ENCODE measurements at regions not wholly inside any gene's neighbourhood (a gene's known extent, or its start where the extent isn't known, plus 50 kb on each side); places are given as distances from the start of the nearest gene placed in this dataset.
"Not testable (repeated sequence)": the region's sequence is repeated elsewhere in the genome, so short reads cannot be mapped to it uniquely, and the experiment has no call there.

DNA sequence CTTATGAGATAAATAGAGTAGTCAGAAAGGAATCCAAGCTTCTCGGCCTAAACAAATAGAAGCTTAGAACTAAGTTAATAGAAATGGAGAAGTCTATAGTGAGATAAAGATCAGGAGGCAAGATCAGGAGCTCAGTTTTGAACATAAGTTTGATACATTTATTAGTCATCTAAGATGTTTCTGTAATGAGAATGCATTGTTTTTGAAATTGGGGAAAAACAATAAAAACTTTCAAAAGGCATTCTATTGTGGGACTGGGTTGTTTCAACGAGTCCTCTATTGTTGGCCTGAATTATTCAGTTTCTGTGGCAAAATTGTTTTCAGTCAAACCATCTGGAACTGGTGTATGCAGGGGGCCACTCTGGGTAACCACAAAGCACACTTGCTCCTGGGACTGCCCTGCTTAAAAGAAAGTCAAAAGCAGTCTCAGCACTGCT, 181.0 kb upstream of the CLINT1 start:
- Mint-ChIP-seq H3K9me3 (peaks cover 2 to 3% of the 10 kb centered on the region in 2 donors), H3K36me3 (ENCODE audit: insufficient read depth) (peaks cover 5% of the 10 kb centered on the region), H3K4me3 (no peak overlapping the region), H3K4me1 (ENCODE audit: low read depth in 2 of 2) (no peaks in the 10 kb centered on the region), H3K27ac (no peak overlapping the region), H3K27me3 (peaks cover 11 to 22% of the 10 kb centered on the region in 2 donors)
- no peak for DNase-seq
- ATAC-seq (replicated peaks): no peak

DNA sequence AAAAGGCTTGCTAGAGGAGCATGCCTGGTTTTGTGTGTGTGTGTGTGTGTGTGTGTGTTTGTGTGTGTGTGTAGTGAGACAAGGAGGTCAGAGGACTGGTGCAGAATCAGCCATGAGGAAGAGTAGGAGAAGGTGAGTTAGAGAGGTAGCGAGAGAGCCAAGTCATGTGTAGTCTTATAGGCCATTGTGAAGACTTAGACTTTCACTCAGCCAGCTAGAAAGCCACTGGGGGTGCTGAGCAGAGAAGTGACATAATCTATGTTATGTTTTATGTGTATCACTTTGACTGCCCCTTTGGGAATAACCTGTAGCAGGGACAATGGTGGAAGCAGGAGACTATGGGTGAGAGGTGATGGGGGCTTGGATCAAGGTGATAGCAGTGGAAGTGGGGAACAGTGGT, 180.5 kb upstream of the CLINT1 start:
- no peak for ATAC-seq (replicated peaks)
- no peaks in the 10 kb centered on the region for H3K4me1 Mint-ChIP-seq (ENCODE audit: low read depth in 2 of 2)
- H3K9me3 Mint-ChIP-seq: peaks cover 7 to 8% of the 10 kb centered on the region in 2 donors
- no peak overlapping the region for H3K4me3 Mint-ChIP-seq
- peaks cover 5% of the 10 kb centered on the region for H3K36me3 Mint-ChIP-seq (ENCODE audit: insufficient read depth)
- no peak overlapping the region for H3K27ac Mint-ChIP-seq
- DNase-seq: no peak
- peaks cover 15 to 27% of the 10 kb centered on the region in 2 donors for H3K27me3 Mint-ChIP-seq

DNA sequence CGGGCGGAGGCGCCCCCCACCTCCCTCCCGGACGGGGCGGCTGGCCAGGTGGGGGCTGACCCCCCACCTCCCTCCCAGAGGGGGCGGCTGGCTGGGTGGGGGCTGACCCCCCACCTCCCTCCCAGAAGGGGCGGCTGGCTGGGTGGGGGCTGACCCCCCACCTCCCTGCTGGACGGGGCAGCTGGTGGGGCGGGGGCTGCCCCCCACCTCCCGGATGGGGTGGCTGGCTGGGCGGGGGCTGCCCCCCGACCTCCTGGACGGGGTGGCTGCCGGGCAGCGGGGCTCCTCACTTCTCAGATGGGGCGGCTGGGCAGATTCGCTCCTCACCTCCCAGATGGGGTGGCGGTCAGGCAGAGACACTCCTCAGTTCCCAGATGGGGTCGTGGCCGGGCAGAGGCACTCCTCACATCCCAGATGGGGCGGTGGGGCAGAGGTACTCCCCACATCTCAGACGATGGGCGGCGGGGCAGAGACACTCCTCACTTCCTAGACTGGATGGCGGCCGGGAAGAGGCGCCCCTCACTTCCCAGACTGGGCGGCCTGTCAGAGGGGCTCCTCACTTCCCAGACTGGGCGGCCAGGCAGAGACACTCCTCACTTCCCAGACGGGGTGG, 178.1 kb upstream of the CLINT1 start:
- ATAC-seq (replicated peaks); H3K4me1 Mint-ChIP-seq (ENCODE audit: low read depth in 2 of 2); H3K36me3 Mint-ChIP-seq (ENCODE audit: insufficient read depth); DNase-seq; H3K4me3 Mint-ChIP-seq; H3K27ac Mint-ChIP-seq: not testable (repeated sequence)
- Mint-ChIP-seq H3K27me3 (peaks cover 30 to 51% of the 10 kb centered on the region in 2 donors), H3K9me3 (peaks cover 10% of the 10 kb centered on the region in 2 donors)

DNA sequence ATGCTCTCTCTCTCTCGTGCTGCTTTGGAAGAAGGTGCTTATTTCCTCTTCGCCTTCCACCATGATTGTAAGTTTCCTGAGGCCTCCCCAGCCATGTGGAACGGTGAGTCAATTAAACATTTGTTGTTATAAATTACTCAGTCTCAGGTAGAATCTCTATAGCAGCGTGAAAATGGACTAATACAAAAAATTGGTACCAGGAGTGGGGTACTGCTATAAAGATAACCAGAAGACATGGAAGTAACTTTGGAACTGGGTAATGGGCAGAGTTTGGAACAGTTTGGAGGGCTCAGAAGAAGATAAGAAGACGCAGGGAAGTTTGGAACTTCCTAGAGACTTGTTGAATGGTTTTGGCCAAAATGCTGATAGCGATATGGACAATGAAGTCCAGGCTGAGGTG, 175.6 kb upstream of the CLINT1 start:
- not testable (repeated sequence) for H3K4me1 Mint-ChIP-seq (ENCODE audit: low read depth in 2 of 2); H3K36me3 Mint-ChIP-seq (ENCODE audit: insufficient read depth); DNase-seq; ATAC-seq (replicated peaks); H3K27ac Mint-ChIP-seq; H3K4me3 Mint-ChIP-seq
- peaks cover 42 to 51% of the 10 kb centered on the region in 2 donors for H3K27me3 Mint-ChIP-seq
- peaks cover 10% of the 10 kb centered on the region in 2 donors for H3K9me3 Mint-ChIP-seq

DNA sequence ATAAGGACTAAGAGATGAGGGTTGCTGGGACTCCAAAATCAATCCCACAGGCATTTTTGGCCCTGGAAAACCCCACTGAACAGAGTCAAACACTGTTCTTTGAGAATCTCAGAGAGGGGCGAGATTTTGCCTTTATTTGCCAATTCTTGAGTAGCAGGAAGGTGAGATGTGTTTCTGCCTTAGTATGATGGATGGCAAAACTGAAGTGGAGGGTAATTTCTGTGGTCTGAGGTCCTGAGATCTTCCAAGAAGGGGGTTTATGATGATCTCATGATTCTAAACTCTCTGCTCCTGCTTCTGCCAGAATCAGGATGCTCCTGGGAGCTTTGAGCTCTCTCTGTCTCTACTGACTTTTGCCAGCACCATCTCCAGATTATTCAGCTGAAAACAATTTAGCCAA, 174.8 kb upstream of the CLINT1 start:
- no peak overlapping the region for H3K27ac Mint-ChIP-seq
- H3K27me3 Mint-ChIP-seq: peaks cover 35 to 60% of the 10 kb centered on the region in 2 donors
- no peaks in the 10 kb centered on the region for H3K4me1 Mint-ChIP-seq (ENCODE audit: low read depth in 2 of 2)
- H3K36me3 Mint-ChIP-seq (ENCODE audit: insufficient read depth): peaks cover 5% of the 10 kb centered on the region
- no peak overlapping the region for H3K4me3 Mint-ChIP-seq
- DNase-seq (no peak), ATAC-seq (replicated peaks) (no peak)
- peaks cover 10% of the 10 kb centered on the region in 2 donors for H3K9me3 Mint-ChIP-seq

DNA sequence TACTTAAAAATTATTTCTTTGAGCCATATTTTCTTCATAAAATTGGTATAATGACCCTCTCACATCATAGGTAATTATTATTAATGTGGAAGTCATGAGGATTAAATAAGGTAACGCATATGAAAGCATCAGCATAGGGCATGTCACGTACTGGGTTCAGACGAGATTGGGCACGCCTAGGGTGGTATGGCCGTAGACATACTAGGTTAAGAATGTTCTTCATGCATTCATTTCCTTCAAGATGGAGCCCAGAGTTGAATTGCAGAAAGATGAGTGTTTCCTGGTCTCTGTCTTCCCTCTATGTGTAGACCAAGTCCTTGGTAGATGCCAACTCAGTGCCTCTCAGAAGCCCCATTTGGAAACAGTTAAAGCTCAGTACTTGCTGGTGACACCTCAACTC, 174.1 kb upstream of the CLINT1 start:
- DNase-seq: no peak
- Mint-ChIP-seq H3K4me1 (ENCODE audit: low read depth in 2 of 2) (no peaks in the 10 kb centered on the region), H3K36me3 (ENCODE audit: insufficient read depth) (peaks cover 5% of the 10 kb centered on the region), H3K27ac (no peak overlapping the region), H3K27me3 (peaks cover 35 to 62% of the 10 kb centered on the region in 2 donors), H3K9me3 (peaks cover 10% of the 10 kb centered on the region in 2 donors), H3K4me3 (no peak overlapping the region)
- ATAC-seq (replicated peaks): no peak

DNA sequence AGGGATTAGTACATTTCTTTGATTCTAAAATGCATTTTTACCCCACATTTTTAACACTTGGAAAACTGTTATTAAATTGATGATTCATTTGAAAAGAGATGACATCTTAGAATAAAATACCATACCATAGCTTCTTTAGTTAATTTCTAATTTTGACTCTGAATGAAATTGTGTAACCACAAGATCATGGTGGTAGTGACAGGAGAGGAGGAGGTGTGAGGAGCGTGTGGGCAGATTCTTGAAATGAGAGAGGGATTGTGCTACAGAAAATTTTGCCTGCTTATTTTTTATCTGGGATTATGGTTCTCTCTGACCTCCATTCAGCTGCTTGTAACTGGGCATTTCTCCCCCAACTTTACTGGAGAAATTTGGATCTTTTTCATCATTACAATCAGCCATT, 173.3 kb upstream of the CLINT1 start:
- ATAC-seq (replicated peaks): no peak
- no peak for DNase-seq
- Mint-ChIP-seq H3K9me3 (peaks cover 10% of the 10 kb centered on the region in 2 donors), H3K27me3 (peaks cover 35 to 63% of the 10 kb centered on the region in 2 donors), H3K27ac (no peak overlapping the region), H3K4me3 (no peak overlapping the region), H3K36me3 (ENCODE audit: insufficient read depth) (peaks cover 5% of the 10 kb centered on the region), H3K4me1 (ENCODE audit: low read depth in 2 of 2) (no peaks in the 10 kb centered on the region)

DNA sequence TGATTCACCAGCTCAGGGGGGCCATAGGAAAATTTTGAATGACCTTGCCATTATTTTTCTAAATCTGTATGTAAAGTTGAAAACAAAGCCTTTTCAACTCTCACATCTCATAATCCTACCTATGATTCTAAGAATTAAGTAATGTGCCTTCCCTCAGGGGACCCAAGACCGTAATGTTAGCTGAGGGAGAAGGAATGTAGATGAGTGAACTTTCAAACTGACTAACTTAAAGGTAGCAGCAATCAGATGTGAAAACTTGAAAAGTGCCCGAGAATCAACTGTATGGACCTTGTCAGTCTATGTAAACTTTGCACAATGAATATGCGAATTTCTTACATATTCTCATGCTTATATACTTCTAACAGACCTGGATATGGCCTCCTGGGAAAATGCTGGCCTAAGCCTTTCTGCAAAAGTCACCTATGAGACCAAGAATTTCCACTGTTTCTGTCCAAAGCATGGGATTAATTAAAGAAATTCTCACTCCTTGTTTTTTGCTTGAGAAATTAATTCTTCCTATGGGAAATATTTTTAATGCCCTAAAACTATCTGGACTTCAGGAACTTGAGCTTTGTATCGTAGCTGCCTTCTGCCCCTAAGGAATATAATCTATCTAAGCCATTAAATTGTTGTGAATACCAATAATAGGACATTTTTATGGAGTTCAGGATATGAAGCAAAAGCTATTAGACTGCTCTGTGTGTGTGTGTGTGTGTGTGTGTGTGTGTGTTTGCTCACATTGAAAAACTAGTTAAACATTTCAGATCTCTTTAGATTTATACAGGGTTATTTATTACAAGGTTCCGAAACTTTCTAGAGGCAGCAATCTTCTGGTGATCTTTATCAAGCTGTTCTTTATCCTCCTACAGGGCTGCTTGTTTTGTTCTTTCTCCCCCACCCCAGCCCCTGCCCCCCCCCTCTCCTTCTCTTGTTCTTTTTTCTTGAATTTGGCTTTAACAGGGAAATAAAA, 169.1 kb upstream of the CLINT1 start:
- DNase-seq (no peak), ATAC-seq (replicated peaks) (no peak)
- Mint-ChIP-seq H3K9me3 (peaks cover 0 to 1% of the 10 kb centered on the region in 2 donors), H3K4me1 (ENCODE audit: low read depth in 2 of 2) (no peaks in the 10 kb centered on the region), H3K4me3 (no peak overlapping the region), H3K27ac (no peak overlapping the region), H3K27me3 (peaks cover 25 to 69% of the 10 kb centered on the region in 2 donors), H3K36me3 (ENCODE audit: insufficient read depth) (no peaks in the 10 kb centered on the region)

DNA sequence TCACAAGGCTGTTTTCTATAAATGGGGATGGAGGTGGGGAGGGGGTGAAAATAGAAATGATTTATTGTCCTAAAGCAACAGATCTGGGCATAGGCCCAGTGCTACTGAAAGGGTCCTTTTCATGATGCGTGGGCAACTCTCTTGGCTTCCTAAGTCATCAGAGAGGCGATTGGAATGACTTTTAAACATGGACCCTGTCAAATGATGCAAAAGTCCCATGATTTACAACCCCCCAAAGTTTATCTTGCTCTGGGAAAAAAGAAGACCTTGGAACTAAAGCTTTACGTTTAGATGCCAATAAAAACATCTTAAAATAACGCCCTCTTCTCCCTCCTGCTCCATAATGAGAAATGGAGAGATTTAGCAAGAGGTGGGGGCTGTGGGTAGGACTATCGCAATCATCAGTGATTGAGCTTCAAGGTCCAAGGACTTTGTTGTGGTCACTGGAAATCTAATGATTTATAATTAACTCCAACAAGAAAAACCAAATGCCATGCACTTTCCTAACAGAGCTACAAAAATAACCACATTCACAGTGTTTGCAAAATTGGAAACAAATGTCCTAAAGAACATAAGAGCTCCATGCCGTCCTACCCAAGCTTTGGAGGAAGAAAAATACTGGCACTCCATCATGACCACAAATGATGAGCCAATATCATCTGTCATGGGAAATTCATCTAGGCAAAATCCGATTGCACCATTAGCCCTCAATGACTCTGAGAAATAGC, 167.5 kb upstream of the CLINT1 start:
- Mint-ChIP-seq H3K27me3 (peaks cover 27 to 64% of the 10 kb centered on the region in 2 donors), H3K36me3 (ENCODE audit: insufficient read depth) (no peaks in the 10 kb centered on the region), H3K9me3 (no peaks in the 10 kb centered on the region), H3K4me1 (ENCODE audit: low read depth in 2 of 2) (no peaks in the 10 kb centered on the region), H3K27ac (no peak overlapping the region), H3K4me3 (no peak overlapping the region)
- ATAC-seq (replicated peaks) (no peak), DNase-seq (no peak)

DNA sequence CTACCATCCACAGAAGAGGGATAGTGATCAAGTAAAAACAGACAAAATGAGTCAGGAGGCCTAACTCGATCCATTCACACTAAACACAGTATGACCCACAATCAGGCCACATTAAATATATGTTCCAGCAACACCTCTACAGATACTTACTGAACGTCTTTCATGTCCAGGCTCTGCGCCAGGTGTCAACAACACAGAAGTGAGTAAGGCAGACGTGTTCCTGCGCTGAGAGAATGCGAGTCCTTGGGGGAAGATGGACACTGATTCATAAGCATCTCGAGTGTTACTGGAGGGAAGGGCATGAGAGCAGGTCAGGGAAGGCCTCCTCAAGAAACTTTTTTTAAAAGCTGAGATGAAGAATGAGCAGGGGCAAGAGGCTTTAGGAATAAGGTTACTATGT, 164.3 kb upstream of the CLINT1 start:
- Mint-ChIP-seq H3K36me3 (ENCODE audit: insufficient read depth) (no peaks in the 10 kb centered on the region), H3K27ac (no peak overlapping the region), H3K4me1 (ENCODE audit: low read depth in 2 of 2) (no peaks in the 10 kb centered on the region), H3K4me3 (no peak overlapping the region), H3K9me3 (no peaks in the 10 kb centered on the region), H3K27me3 (peaks cover 26 to 57% of the 10 kb centered on the region in 2 donors)
- DNase-seq: no peak
- ATAC-seq (replicated peaks): no peak

DNA sequence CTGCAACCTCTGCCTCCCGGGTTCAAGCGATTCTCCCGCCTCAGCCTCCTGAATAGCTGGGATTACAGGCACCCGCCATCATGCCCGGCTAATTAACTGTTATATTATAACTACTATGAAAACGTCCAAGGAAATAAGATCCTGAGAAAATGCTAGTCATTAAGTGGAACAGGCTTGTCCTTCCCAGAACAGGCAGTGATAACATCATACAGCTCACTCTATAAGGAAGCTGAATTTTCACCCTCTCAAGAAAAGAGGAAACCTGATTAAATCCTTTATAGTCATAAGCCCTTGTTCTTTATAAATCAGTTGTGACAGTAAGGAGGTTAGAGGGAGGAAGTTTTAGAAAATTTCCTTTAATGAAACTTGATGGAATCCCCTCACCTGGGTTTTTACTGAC, 163.9 kb upstream of the CLINT1 start:
- Mint-ChIP-seq H3K36me3 (ENCODE audit: insufficient read depth) (no peaks in the 10 kb centered on the region), H3K9me3 (no peaks in the 10 kb centered on the region), H3K27ac (no peak overlapping the region), H3K4me1 (ENCODE audit: low read depth in 2 of 2) (no peaks in the 10 kb centered on the region), H3K27me3 (peaks cover 26 to 61% of the 10 kb centered on the region in 2 donors), H3K4me3 (no peak overlapping the region)
- DNase-seq (no peak), ATAC-seq (replicated peaks) (no peak)

DNA sequence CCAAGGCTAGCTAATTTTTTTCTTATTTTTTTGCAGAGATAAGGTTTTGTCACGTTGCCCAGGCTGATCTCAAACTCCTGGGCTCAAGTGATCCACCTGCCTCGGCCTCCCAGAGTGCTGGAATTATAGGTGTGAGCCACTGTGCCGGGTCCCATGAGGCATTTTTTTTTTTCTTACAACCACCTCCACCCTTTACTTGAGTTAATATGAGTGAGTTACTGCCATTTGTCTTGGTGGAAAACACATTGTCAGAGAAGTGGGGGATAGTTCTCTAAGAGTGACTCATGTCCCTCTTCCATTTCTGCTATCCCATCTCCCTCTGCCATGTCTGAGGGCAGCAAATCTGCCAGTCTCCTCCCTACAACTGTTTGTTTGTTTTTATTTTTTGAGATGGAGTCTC, 163.4 kb upstream of the CLINT1 start:
- H3K9me3 Mint-ChIP-seq: no peaks in the 10 kb centered on the region
- ATAC-seq (replicated peaks): no peak

DNA sequence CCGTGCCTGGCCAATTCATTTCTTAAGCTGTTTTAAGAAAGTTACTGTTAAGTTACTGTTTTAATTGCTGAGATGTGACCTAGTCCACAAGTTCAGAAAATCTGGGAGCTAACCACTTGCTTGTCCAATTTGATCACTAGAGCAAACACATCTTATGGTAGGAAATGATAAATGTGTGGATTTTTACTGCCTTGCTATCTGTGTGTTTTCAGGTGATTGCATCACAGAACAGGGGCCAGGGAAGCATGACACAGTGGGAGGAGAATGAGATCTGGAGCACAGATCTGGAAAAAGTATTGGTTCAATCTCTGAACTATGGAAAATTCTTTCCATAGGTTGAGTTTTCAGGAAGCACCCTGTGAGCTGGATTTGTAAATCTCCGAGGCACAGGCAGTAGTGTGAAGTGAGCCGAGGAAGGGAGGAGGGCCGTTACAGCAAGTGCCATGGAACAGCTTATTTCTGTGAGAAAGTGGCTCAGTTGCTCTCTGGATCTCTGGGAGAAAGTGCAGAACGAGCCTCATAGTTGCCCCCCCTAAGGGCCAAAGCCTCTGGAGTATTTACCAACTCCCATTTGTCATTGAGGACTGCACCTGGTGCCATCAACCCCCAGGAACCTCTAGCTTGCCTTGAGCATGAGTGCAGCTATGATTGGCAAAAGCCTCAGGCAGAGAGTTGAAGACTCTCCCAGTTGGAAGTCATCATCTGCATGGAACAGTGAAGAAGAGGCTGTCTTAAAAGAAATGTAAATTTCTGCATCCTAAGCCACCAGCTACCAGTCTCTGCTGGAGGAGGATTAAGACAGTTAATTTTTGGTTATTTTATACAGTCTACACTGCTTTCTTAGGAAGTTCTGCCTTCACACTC, 161.8 kb upstream of the CLINT1 start:
- DNase-seq (no peak), ATAC-seq (replicated peaks) (no peak)
- H3K4me3 Mint-ChIP-seq: no peak overlapping the region
- no peaks in the 10 kb centered on the region for H3K4me1 Mint-ChIP-seq (ENCODE audit: low read depth in 2 of 2)
- H3K36me3 Mint-ChIP-seq (ENCODE audit: insufficient read depth): no peaks in the 10 kb centered on the region
- H3K9me3 Mint-ChIP-seq: no peaks in the 10 kb centered on the region
- no peak overlapping the region for H3K27ac Mint-ChIP-seq
- H3K27me3 Mint-ChIP-seq: peaks cover 26 to 62% of the 10 kb centered on the region in 2 donors

More for the DNA sequence above, 163.4 kb upstream of the CLINT1 start:
- H3K4me1 Mint-ChIP-seq (ENCODE audit: low read depth in 2 of 2): no peaks in the 10 kb centered on the region
- no peak overlapping the region for H3K4me3 Mint-ChIP-seq
- H3K27ac Mint-ChIP-seq: no peak overlapping the region
- H3K36me3 Mint-ChIP-seq (ENCODE audit: insufficient read depth): no peaks in the 10 kb centered on the region
- DNase-seq: no peak
- peaks cover 26 to 65% of the 10 kb centered on the region in 2 donors for H3K27me3 Mint-ChIP-seq

Measured in effector memory CD8-positive, alpha-beta T cell (primary cell).